ENCODE measurements at regions not wholly inside any gene's neighbourhood (a gene's known extent, or its start where the extent isn't known, plus 50 kb on each side); places are given as distances from the start of the nearest gene placed in this dataset.

- no peak for DNase-seq
Observed at GRCh38 chr1:30418939-30419720, 304.3 kb downstream of the MATN1 start.

GRCh38 chr1:30418061-30418938 lies 305.1 kb downstream of the MATN1 start:
- DNase-seq = no peak

GRCh38 chr1:30417701-30418046 lies 305.7 kb downstream of the MATN1 start:
- no peak for DNase-seq

- no peak for DNase-seq
Observed at GRCh38 chr1:30417001-30417700, 306.2 kb downstream of the MATN1 start.

- no peak for DNase-seq
Observed at GRCh38 chr1:30416221-30416820, 307.1 kb downstream of the MATN1 start.

- no peak for DNase-seq
Observed at GRCh38 chr1:30415171-30415940, 308.0 kb downstream of the MATN1 start.

- no peak for DNase-seq
Observed at GRCh38 chr1:30414851-30415165, 308.6 kb downstream of the MATN1 start.

- no peak for DNase-seq
Observed at GRCh38 chr1:30414086-30414850, 309.1 kb downstream of the MATN1 start.

- DNase-seq = no peak
Observed at GRCh38 chr1:30413606-30414005, 309.8 kb downstream of the MATN1 start.

- DNase-seq = no peak
Observed at GRCh38 chr1:30413111-30413440, 310.3 kb downstream of the MATN1 start.

GRCh38 chr1:30412241-30413110 lies 310.9 kb downstream of the MATN1 start:
- DNase-seq = peak; percentile 18

GRCh38 chr1:30411206-30411605 lies 312.2 kb downstream of the MATN1 start:
- DNase-seq = no peak

- DNase-seq = no peak
Observed at GRCh38 chr1:30410153-30410851, 313.1 kb downstream of the MATN1 start.

- DNase-seq = peak; percentile 13
Observed at GRCh38 chr1:30409476-30410152, 313.8 kb downstream of the MATN1 start.

- peak; percentile 32 for DNase-seq
Observed at GRCh38 chr1:30407865-30408580, 315.4 kb downstream of the MATN1 start.

GRCh38 chr1:30406996-30407864 lies 316.2 kb downstream of the MATN1 start:
- DNase-seq = peak; percentile 9

- DNase-seq = no peak
Observed at GRCh38 chr1:30405631-30406212, 317.7 kb downstream of the MATN1 start.
